ENCODE measurements at regions not wholly inside any gene's neighbourhood (a gene's known extent, or its start where the extent isn't known, plus 50 kb on each side); places are given as distances from the start of the nearest gene placed in this dataset.
A peak's percentile ranks its signal among the peaks of the same experiment; 100 is the strongest.

GRCh38 chr5:152288499-152288898, 116.6 kb downstream of the NMUR2 start:
- intact Hi-C loops (cut with DNase I), result no loop called here
- peak overlapping the region in 1 of 5 donors; percentile 73 for H3K27ac ChIP-seq
- TF ChIP-seq, protein P1, sequence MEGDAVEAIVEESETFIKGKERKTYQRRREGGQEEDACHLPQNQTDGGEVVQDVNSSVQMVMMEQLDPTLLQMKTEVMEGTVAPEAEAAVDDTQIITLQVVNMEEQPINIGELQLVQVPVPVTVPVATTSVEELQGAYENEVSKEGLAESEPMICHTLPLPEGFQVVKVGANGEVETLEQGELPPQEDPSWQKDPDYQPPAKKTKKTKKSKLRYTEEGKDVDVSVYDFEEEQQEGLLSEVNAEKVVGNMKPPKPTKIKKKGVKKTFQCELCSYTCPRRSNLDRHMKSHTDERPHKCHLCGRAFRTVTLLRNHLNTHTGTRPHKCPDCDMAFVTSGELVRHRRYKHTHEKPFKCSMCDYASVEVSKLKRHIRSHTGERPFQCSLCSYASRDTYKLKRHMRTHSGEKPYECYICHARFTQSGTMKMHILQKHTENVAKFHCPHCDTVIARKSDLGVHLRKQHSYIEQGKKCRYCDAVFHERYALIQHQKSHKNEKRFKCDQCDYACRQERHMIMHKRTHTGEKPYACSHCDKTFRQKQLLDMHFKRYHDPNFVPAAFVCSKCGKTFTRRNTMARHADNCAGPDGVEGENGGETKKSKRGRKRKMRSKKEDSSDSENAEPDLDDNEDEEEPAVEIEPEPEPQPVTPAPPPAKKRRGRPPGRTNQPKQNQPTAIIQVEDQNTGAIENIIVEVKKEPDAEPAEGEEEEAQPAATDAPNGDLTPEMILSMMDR (IDR thresholded peaks at IDR 0.05), result no peak
- TF ChIP-seq POLR2A (IDR thresholded peaks at IDR 0.05), result no peak
- 33 to 71% (median 50%) methylated on average over 6 of the region's 6 CpGs for WGBS, 4 donors
- H3K27me3 ChIP-seq, result no peaks in the 10 kb centered on the region
- H3K9me3 ChIP-seq (replicated peaks in 1 of 3), result no peaks in the 10 kb centered on the region
- H3K4me3 ChIP-seq, result no peak overlapping the region
- H3K4me1 ChIP-seq (replicated peaks in 1 of 2), result no peaks in the 10 kb centered on the region
- no peaks in the 10 kb centered on the region for H3K36me3 ChIP-seq (replicated peaks in 1 of 2)
- peak in 2 of 7 donors; percentile 18 to 27 for DNase-seq

- Histone ChIP-seq H3K4me3 (no peak overlapping the region), H3K27me3 (no peaks in the 10 kb centered on the region), H3K9me3 (replicated peaks in 1 of 3) (no peaks in the 10 kb centered on the region), H3K36me3 (replicated peaks in 1 of 2) (no peaks in the 10 kb centered on the region), H3K4me1 (replicated peaks in 1 of 2) (no peaks in the 10 kb centered on the region), H3K27ac (no peak overlapping the region)
- DNase-seq, result no peak
- intact Hi-C loops (cut with DNase I), result no loop called here
- 59 to 69% (median 65%) methylated on average over 3 of the region's 3 CpGs for WGBS, 4 donors
- TF ChIP-seq POLR2A (IDR thresholded peaks at IDR 0.05), result no peak
- TF ChIP-seq, protein P1 (IDR thresholded peaks at IDR 0.05), result no peak
These were observed 119.3 kb downstream of the NMUR2 start for GRCh38 chr5:152285764-152286163.

DNA sequence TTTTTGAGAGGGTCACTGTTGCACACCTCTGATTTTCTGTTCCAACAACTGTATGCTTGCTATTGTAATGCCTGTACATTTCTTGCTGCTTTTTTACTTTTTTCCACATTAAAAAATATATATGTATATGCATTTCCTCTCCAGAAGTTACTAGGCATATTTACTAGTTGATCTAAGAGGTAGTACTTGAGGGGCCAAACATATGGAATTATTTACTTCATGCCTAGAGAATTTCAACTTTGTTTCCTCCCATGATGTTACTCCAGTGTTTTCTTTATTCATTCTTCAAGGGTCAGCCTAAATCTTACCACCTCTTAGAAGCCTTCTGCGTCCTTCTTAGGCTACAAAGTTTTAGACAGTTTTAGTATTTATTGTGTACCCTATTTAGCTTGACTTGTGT, 122.7 kb downstream of the NMUR2 start:
- no peak overlapping the region for H3K4me3 ChIP-seq
- WGBS, 4 donors, result 54 to 75% (median 66%) methylated on average over 1 of the region's 1 CpG
- TF ChIP-seq POLR2A (IDR thresholded peaks at IDR 0.05), result no peak
- TF ChIP-seq, protein P1 (IDR thresholded peaks at IDR 0.05), result no peak
- H3K36me3 ChIP-seq (replicated peaks in 1 of 2), result no peaks in the 10 kb centered on the region
- DNase-seq, result no peak
- intact Hi-C loops (cut with DNase I), result no loop called here
- H3K9me3 ChIP-seq (replicated peaks in 1 of 3), result no peaks in the 10 kb centered on the region
- no peak overlapping the region for H3K27ac ChIP-seq
- H3K27me3 ChIP-seq, result no peaks in the 10 kb centered on the region
- H3K4me1 ChIP-seq (replicated peaks in 1 of 2), result no peaks in the 10 kb centered on the region

DNA sequence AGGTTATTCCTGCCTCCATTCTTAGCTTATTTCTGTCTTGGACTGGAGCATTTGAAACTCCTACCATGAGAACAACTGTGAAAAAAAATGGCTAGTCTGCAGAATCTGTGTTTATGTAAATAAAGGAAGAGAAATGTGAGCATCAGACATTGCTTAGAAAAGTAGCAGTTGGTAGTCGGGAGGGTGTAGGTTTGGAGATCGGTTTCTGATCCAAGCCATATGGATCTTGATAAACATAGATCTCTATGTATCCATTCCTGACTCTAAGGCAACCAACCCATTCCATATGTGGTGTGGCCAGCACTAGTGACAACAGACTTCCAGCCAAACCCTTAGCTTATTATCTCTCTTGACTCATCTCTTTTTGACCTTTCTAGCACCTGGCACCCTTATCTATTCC, 127.1 kb downstream of the NMUR2 start:
- Histone ChIP-seq H3K4me1 (replicated peaks in 1 of 2) (no peaks in the 10 kb centered on the region), H3K36me3 (replicated peaks in 1 of 2) (no peaks in the 10 kb centered on the region), H3K9me3 (replicated peaks in 1 of 3) (no peaks in the 10 kb centered on the region), H3K27me3 (no peaks in the 10 kb centered on the region), H3K27ac (no peak overlapping the region), H3K4me3 (no peak overlapping the region)
- WGBS, 4 donors, result 66 to 88% (median 84%) methylated on average over 2 of the region's 2 CpGs
- no peak for TF ChIP-seq POLR2A (IDR thresholded peaks at IDR 0.05)
- TF ChIP-seq, protein P1 (IDR thresholded peaks at IDR 0.05), result no peak
- DNase-seq, result no peak
- intact Hi-C loops (cut with DNase I), result no loop called here

All from adrenal gland (tissue), 9 donors.